LNCAP (cell line): ENCODE measurements at regions not wholly inside any gene's neighbourhood (a gene's known extent, or its start where the extent isn't known, plus 50 kb on each side); places are given as distances from the start of the nearest gene placed in this dataset.

Experiments
- CTCF ChIP-seq: fragments of 450-650 bp; IDR thresholded peaks from 2 replicates; pipeline ENCODE4 v1.5.1; 2017; ENCODE audit warnings: mild to moderate bottlenecking

GRCh38 chr22:48676266-48677167 lies 1151.2 kb downstream of the BRD1 start:
- no peak for TF ChIP-seq CTCF

- TF ChIP-seq CTCF, result no peak
These were observed 1151.9 kb downstream of the BRD1 start for GRCh38 chr22:48675830-48676145.

GRCh38 chr22:48675141-48675829 lies 1152.4 kb downstream of the BRD1 start:
- no peak for TF ChIP-seq CTCF

- no peak for TF ChIP-seq CTCF
These were observed 1153.7 kb downstream of the BRD1 start for GRCh38 chr22:48673806-48674500.

GRCh38 chr22:48672387-48672786 lies 1155.3 kb downstream of the BRD1 start:
- no peak for TF ChIP-seq CTCF

- no peak for TF ChIP-seq CTCF
These were observed 1156.9 kb downstream of the BRD1 start for GRCh38 chr22:48670731-48671130.

- TF ChIP-seq CTCF, result no peak
These were observed 1157.5 kb downstream of the BRD1 start for GRCh38 chr22:48669986-48670716.
